ENCODE measurements at regions not wholly inside any gene's neighbourhood (a gene's known extent, or its start where the extent isn't known, plus 50 kb on each side); places are given as distances from the start of the nearest gene placed in this dataset.

- no peak for DNase-seq
Observed at GRCh38 chr10:130877126-130877525, 434.4 kb downstream of the TCERG1L start.

GRCh38 chr10:130878131-130878530 lies 433.4 kb downstream of the TCERG1L start:
- no peak for DNase-seq

- DNase-seq: no peak
Observed at GRCh38 chr10:130882906-130883305, 428.6 kb downstream of the TCERG1L start.

GRCh38 chr10:130884456-130884855 lies 427.1 kb downstream of the TCERG1L start:
- no peak for DNase-seq

- DNase-seq: no peak
Observed at GRCh38 chr10:130885021-130885655, 426.4 kb downstream of the TCERG1L start.

- no peak for DNase-seq
Observed at GRCh38 chr10:130887170-130887569, 424.4 kb downstream of the TCERG1L start.

- no peak for DNase-seq
Observed at GRCh38 chr10:130888493-130888892, 423.0 kb downstream of the TCERG1L start.

GRCh38 chr10:130889240-130889639 lies 422.3 kb downstream of the TCERG1L start:
- no peak for DNase-seq

GRCh38 chr10:130889780-130890179 lies 421.7 kb downstream of the TCERG1L start:
- DNase-seq: no peak

GRCh38 chr10:130891066-130891465 lies 420.5 kb downstream of the TCERG1L start:
- no peak for DNase-seq

GRCh38 chr10:130894471-130894870 lies 417.1 kb downstream of the TCERG1L start:
- no peak for DNase-seq

- no peak for DNase-seq
Observed at GRCh38 chr10:130895161-130895560, 416.4 kb downstream of the TCERG1L start.

GRCh38 chr10:130897815-130898214 lies 413.7 kb downstream of the TCERG1L start:
- DNase-seq: no peak

GRCh38 chr10:130898381-130898780 lies 413.1 kb downstream of the TCERG1L start:
- no peak for DNase-seq

- no peak for DNase-seq
Observed at GRCh38 chr10:130899856-130900255, 411.7 kb downstream of the TCERG1L start.

- DNase-seq: no peak
Observed at GRCh38 chr10:130900441-130901160, 410.9 kb downstream of the TCERG1L start.

GRCh38 chr10:130901311-130902165 lies 410.0 kb downstream of the TCERG1L start:
- DNase-seq: no peak

- DNase-seq: no peak
Observed at GRCh38 chr10:130902471-130902870, 409.1 kb downstream of the TCERG1L start.

GRCh38 chr10:130902929-130903328 lies 408.6 kb downstream of the TCERG1L start:
- no peak for DNase-seq

GRCh38 chr10:130904676-130905075 lies 406.8 kb downstream of the TCERG1L start:
- DNase-seq: no peak

- DNase-seq: no peak
Observed at GRCh38 chr10:130905386-130905785, 406.1 kb downstream of the TCERG1L start.

GRCh38 chr10:130905921-130906320 lies 405.6 kb downstream of the TCERG1L start:
- DNase-seq: no peak

GRCh38 chr10:130910848-130911247 lies 400.7 kb downstream of the TCERG1L start:
- no peak for DNase-seq
